PC-3 (cell line): ENCODE measurements at regions not wholly inside any gene's neighbourhood (a gene's known extent, or its start where the extent isn't known, plus 50 kb on each side); places are given as distances from the start of the nearest gene placed in this dataset.

Experiments
- ATAC-seq: fragments of 200-7000 bp; cut with Tn5 transposase; 2 replicates; pipeline ENCODE4 v1.9.1; 2020; ENCODE audit warnings: mild to moderate bottlenecking, moderate library complexity
- BruUV-seq: library from RNA; stranded (reverse); fragments of 400-500 nt; replicated peaks from 2 replicates; lab custom pipeline; 2021; lab: Mats Ljungman, UMichigan
- CTCF ChIA-PET: fragments of 300-600 bp; sonication (Branson Sonifier 250); formaldehyde crosslinking; loops from one replicate; lab custom pipeline; 2022; ENCODE audit warnings: antibody characterized with exemption; lab: Charles Lee
- POLR2A ChIA-PET: fragments of 300-600 bp; sonication (Branson Sonifier 250); formaldehyde crosslinking; loops from one replicate; lab custom pipeline; 2022; ENCODE audit warnings: antibody characterized with exemption; ENCODE audit not compliant: unreplicated experiment; lab: Charles Lee
- DNase-seq: peaks from one replicate; pipeline ENCODE4 v3.0.0-alpha.2; 2015
- H2AFZ ChIP-seq: fragments of 300-600 bp; sonication (generic); 2 replicates; pipeline ENCODE4 v1.6.0; 2016; ENCODE audit warnings: antibody characterized with exemption, low read length
- H3F3A ChIP-seq: fragments of 300-600 bp; sonication (generic); one replicate; pipeline ENCODE4 v1.6.0; 2017; ENCODE audit warnings: antibody characterized with exemption, low read length, control low read depth, mild to moderate bottlenecking; ENCODE audit not compliant: unreplicated experiment
- H3K27ac ChIP-seq: fragments of 300-600 bp; sonication (generic); 2 replicates; pipeline ENCODE4 v1.5.1; 2016; ENCODE audit warnings: mild to moderate bottlenecking, low read length
- H3K27me3 ChIP-seq: fragments of 300-600 bp; sonication (generic); 2 replicates; pipeline ENCODE4 v1.6.1; 2016; ENCODE audit warnings: low read length, mixed read lengths
- H3K36me3 ChIP-seq: fragments of 300-600 bp; sonication (generic); 2 replicates; pipeline ENCODE4 v1.6.1; 2016; ENCODE audit warnings: low read depth, mixed run types, low read length, mixed read lengths
- H3K4me1 ChIP-seq: fragments of 300-600 bp; sonication (generic); 2 replicates; pipeline ENCODE4 v1.5.1; 2016; ENCODE audit warnings: low read length; ENCODE audit not compliant: insufficient read depth
- H3K4me2 ChIP-seq: fragments of 300-600 bp; sonication (generic); 2 replicates; pipeline ENCODE4 v1.6.0; 2016; ENCODE audit warnings: low read length
- H3K4me3 ChIP-seq: fragments of 300-600 bp; sonication (generic); 2 replicates; pipeline ENCODE4 v1.5.1; 2016; ENCODE audit warnings: mild to moderate bottlenecking, low read length, mixed read lengths
- H3K79me2 ChIP-seq: fragments of 300-600 bp; sonication (generic); 2 replicates; pipeline ENCODE4 v1.6.1; 2017; ENCODE audit warnings: low read length, mixed read lengths
- H3K9ac ChIP-seq: fragments of 300-600 bp; sonication (generic); 2 replicates; pipeline ENCODE4 v1.6.0; 2016; ENCODE audit warnings: mild to moderate bottlenecking, low read length
- H3K9me2 ChIP-seq: fragments of 300-600 bp; sonication (generic); replicated peaks from 2 replicates; pipeline ENCODE4 v1.6.1; 2016; ENCODE audit warnings: mixed run types, low read length, mixed read lengths
- H3K9me3 ChIP-seq: fragments of 300-600 bp; sonication (generic); 2 replicates; pipeline ENCODE4 v1.6.1; 2016; ENCODE audit warnings: low read length, mixed read lengths
- H4K20me1 ChIP-seq: fragments of 300-600 bp; sonication (generic); 2 replicates; pipeline ENCODE4 v1.6.1; 2016; ENCODE audit warnings: low read length, mixed read lengths
- CTCF ChIP-seq: fragments of 300-600 bp; sonication (generic); conservative IDR thresholded peaks from 2 replicates; pipeline ENCODE4 v1.5.1; 2017; ENCODE audit warnings: antibody characterized with exemption, low read depth, mild to moderate bottlenecking, low read length
- EZH2 ChIP-seq: fragments of 300-600 bp; sonication (generic); IDR thresholded peaks from one replicate; pipeline ENCODE4 v1.6.1; 2017; ENCODE audit warnings: antibody characterized with exemption, mild to moderate bottlenecking, low read length; ENCODE audit not compliant: unreplicated experiment
- EZH2phosphoT487 ChIP-seq: fragments of 300-600 bp; sonication (generic); IDR thresholded peaks from 2 replicates; pipeline ENCODE4 v1.6.1; 2018; ENCODE audit warnings: mild to moderate bottlenecking, antibody characterized with exemption, low read length, borderline replicate concordance
- intact Hi-C: fragments of 100-400 bp; cut with micrococcal nuclease; formaldehyde crosslinking; loops from 2 replicates; pipeline ENCODE4 v1.9.0; 2023

GRCh38 chr11:115897707-115898106 is 393.5 kb upstream of the CADM1 start:
- no peaks in the 10 kb centered on the region for H3F3A ChIP-seq
- no peaks in the 10 kb centered on the region for H3K36me3 ChIP-seq
- H3K79me2 ChIP-seq = no peaks in the 10 kb centered on the region
- no peak overlapping the region for H3K4me2 ChIP-seq
- H3K27me3 ChIP-seq = no peaks in the 10 kb centered on the region
- POLR2A ChIA-PET = no interaction called here
- ATAC-seq (no peak), DNase-seq (no peak)
- no peaks in the 10 kb centered on the region for H3K4me1 ChIP-seq
- H3K27ac ChIP-seq = no peak overlapping the region
- no peak overlapping the region for H2AFZ ChIP-seq
- no peaks in the 10 kb centered on the region for H3K9me2 ChIP-seq
- no peak overlapping the region for H3K4me3 ChIP-seq
- no peak overlapping the region for H3K9ac ChIP-seq
- no peak for TF ChIP-seq EZH2
- TF ChIP-seq CTCF = no peak
- TF ChIP-seq EZH2phosphoT487 = no peak
- BruUV-seq = no TSS peak
- H3K9me3 ChIP-seq = peaks cover 43% of the 10 kb centered on the region
- intact Hi-C loops = no loop called here
- no peaks in the 10 kb centered on the region for H4K20me1 ChIP-seq
- CTCF ChIA-PET = no interaction called here

GRCh38 chr11:115896084-115896483 is 391.9 kb upstream of the CADM1 start:
- no peak overlapping the region for H3K27ac ChIP-seq
- no TSS peak for BruUV-seq
- ATAC-seq = no peak

GRCh38 chr11:115895594-115895993 is 391.4 kb upstream of the CADM1 start:
- Histone ChIP-seq H2AFZ (no peak overlapping the region), H3K27me3 (no peaks in the 10 kb centered on the region), H4K20me1 (no peaks in the 10 kb centered on the region), H3K4me2 (no peak overlapping the region), H3K4me3 (no peak overlapping the region), H3K27ac (no peak overlapping the region), H3K9me3 (peaks cover 54% of the 10 kb centered on the region), H3K4me1 (no peaks in the 10 kb centered on the region), H3K9ac (no peak overlapping the region), H3K79me2 (no peaks in the 10 kb centered on the region), H3K36me3 (no peaks in the 10 kb centered on the region), H3K9me2 (no peaks in the 10 kb centered on the region), H3F3A (no peaks in the 10 kb centered on the region)
- ATAC-seq (no peak), DNase-seq (no peak)
- intact Hi-C loops = no loop called here
- CTCF ChIA-PET = no interaction called here
- no peak for TF ChIP-seq EZH2phosphoT487
- no peak for TF ChIP-seq CTCF
- no peak for TF ChIP-seq EZH2
- no TSS peak for BruUV-seq
- POLR2A ChIA-PET = no interaction called here

More at GRCh38 chr11:115896084-115896483, 391.9 kb upstream of the CADM1 start:
- no peaks in the 10 kb centered on the region for H3K79me2 ChIP-seq
- peaks cover 50% of the 10 kb centered on the region for H3K9me3 ChIP-seq
- no peaks in the 10 kb centered on the region for H4K20me1 ChIP-seq
- DNase-seq = no peak
- no peak overlapping the region for H3K4me3 ChIP-seq
- H3K36me3 ChIP-seq = no peaks in the 10 kb centered on the region
- H3K4me2 ChIP-seq = no peak overlapping the region
- no peaks in the 10 kb centered on the region for H3K27me3 ChIP-seq
- no peak overlapping the region for H3K9ac ChIP-seq
- H2AFZ ChIP-seq = no peak overlapping the region
- H3K4me1 ChIP-seq = no peaks in the 10 kb centered on the region
- POLR2A ChIA-PET = no interaction called here
- TF ChIP-seq CTCF (no peak), EZH2phosphoT487 (no peak), EZH2 (no peak)
- intact Hi-C loops = no loop called here
- no peaks in the 10 kb centered on the region for H3F3A ChIP-seq
- CTCF ChIA-PET = no interaction called here
- no peaks in the 10 kb centered on the region for H3K9me2 ChIP-seq
